ENCODE measurements at regions not wholly inside any gene's neighbourhood (a gene's known extent, or its start where the extent isn't known, plus 50 kb on each side); places are given as distances from the start of the nearest gene placed in this dataset.

GRCh38 chr3:25904206-25904605, 114.3 kb downstream of the OXSM start:
- no peak overlapping the region for H3K27ac ChIP-seq (ENCODE audit: insufficient read depth, low read depth, low read length)
- H3K4me3 ChIP-seq (replicated peaks in 1 of 3; ENCODE audit: insufficient read depth in 1 of 3, low read depth in 1 of 3, low read length in 3 of 3) = no peak overlapping the region
- no peak for TF ChIP-seq GATA2 (IDR thresholded peaks at IDR 0.05; ENCODE audit: insufficient read depth, insufficient read length, low read depth, low read length)
- no peak for TF ChIP-seq POLR2AphosphoS5 (IDR thresholded peaks at IDR 0.05; ENCODE audit: insufficient read depth, low read depth, low read length)
- DNase-seq (ENCODE audit: low read depth, low spot score) = no peak
- H3K79me2 ChIP-seq (ENCODE audit: control insufficient read depth, insufficient read depth, low read length) = no peaks in the 10 kb centered on the region
- H3K4me2 ChIP-seq (ENCODE audit: insufficient read depth, low read length) = no peak overlapping the region
- H3K36me3 ChIP-seq (ENCODE audit: control insufficient read depth in 2 of 2, extremely low read depth in 1 of 2, insufficient read depth in 2 of 2, low read length in 2 of 2) = no peaks in the 10 kb centered on the region
- H3K9ac ChIP-seq (replicated peaks; ENCODE audit: extremely low read depth, insufficient read depth, low read length) = no peak overlapping the region
- no peaks in the 10 kb centered on the region for H3K9me3 ChIP-seq (replicated peaks; ENCODE audit: control insufficient read depth, insufficient read depth, low read length)
- H4K20me1 ChIP-seq (replicated peaks; ENCODE audit: control insufficient read depth, extremely low read depth, insufficient read depth, low read length) = no peaks in the 10 kb centered on the region
- POLR2A ChIA-PET = no interaction called here
- no peaks in the 10 kb centered on the region for H3K27me3 ChIP-seq (ENCODE audit: control insufficient read depth in 2 of 2, insufficient read depth in 2 of 2, low read length in 2 of 2)
- BruUV-seq (replicated peaks) = no TSS peak
- no peak for FAIRE-seq
- CTCF ChIA-PET = no interaction called here
- no peak overlapping the region for H2AFZ ChIP-seq (ENCODE audit: low read depth, low read length)
- no peaks in the 10 kb centered on the region for H3K9me1 ChIP-seq (replicated peaks; ENCODE audit: control insufficient read depth, extremely low read depth, insufficient read depth, low read length)
- dilution Hi-C loops (cut with MboI; ENCODE audit: extremely low pct_ligation_motif_present, low sequenced_read_pairs) (no loop called here), intact Hi-C loops (cut with micrococcal nuclease) (no loop called here)
- no peaks in the 10 kb centered on the region for H3K4me1 ChIP-seq (ENCODE audit: control insufficient read depth, extremely low read depth, insufficient read depth, low read length)

GRCh38 chr3:25906132-25906906, 116.4 kb downstream of the OXSM start:
- intact Hi-C loops (cut with micrococcal nuclease) (no loop called here), dilution Hi-C loops (cut with MboI; ENCODE audit: extremely low pct_ligation_motif_present, low sequenced_read_pairs) (no loop called here)
- BruUV-seq (replicated peaks) = no TSS peak
- no peaks in the 10 kb centered on the region for H3K9me1 ChIP-seq (replicated peaks; ENCODE audit: control insufficient read depth, extremely low read depth, insufficient read depth, low read length)
- no peaks in the 10 kb centered on the region for H3K27me3 ChIP-seq (ENCODE audit: control insufficient read depth in 2 of 2, insufficient read depth in 2 of 2, low read length in 2 of 2)
- DNase-seq (ENCODE audit: low read depth, low spot score) (no peak), FAIRE-seq (no peak)
- no peak overlapping the region for H3K9ac ChIP-seq (replicated peaks; ENCODE audit: extremely low read depth, insufficient read depth, low read length)
- H3K27ac ChIP-seq (ENCODE audit: insufficient read depth, low read depth, low read length) = no peak overlapping the region
- no peak overlapping the region for H3K4me3 ChIP-seq (replicated peaks in 1 of 3; ENCODE audit: insufficient read depth in 1 of 3, low read depth in 1 of 3, low read length in 3 of 3)
- no peaks in the 10 kb centered on the region for H4K20me1 ChIP-seq (replicated peaks; ENCODE audit: control insufficient read depth, extremely low read depth, insufficient read depth, low read length)
- no peak overlapping the region for H3K4me2 ChIP-seq (ENCODE audit: insufficient read depth, low read length)
- ChIA-PET POLR2A (no interaction called here), CTCF (no interaction called here)
- no peaks in the 10 kb centered on the region for H3K4me1 ChIP-seq (ENCODE audit: control insufficient read depth, extremely low read depth, insufficient read depth, low read length)
- H3K36me3 ChIP-seq (ENCODE audit: control insufficient read depth in 2 of 2, extremely low read depth in 1 of 2, insufficient read depth in 2 of 2, low read length in 2 of 2) = no peaks in the 10 kb centered on the region
- no peaks in the 10 kb centered on the region for H3K79me2 ChIP-seq (ENCODE audit: control insufficient read depth, insufficient read depth, low read length)
- no peak overlapping the region for H2AFZ ChIP-seq (ENCODE audit: low read depth, low read length)
- TF ChIP-seq POLR2A (IDR thresholded peaks at IDR 0.05; ENCODE audit: low read depth, low read length) (no peak), FOS (IDR thresholded peaks at IDR 0.05; ENCODE audit: borderline replicate concordance, insufficient read depth, low read length) (no peak), EZH2 (IDR thresholded peaks at IDR 0.05; ENCODE audit: borderline replicate concordance, low read depth, low read length, severe bottlenecking) (no peak), MYC (IDR thresholded peaks at IDR 0.05; ENCODE audit: low read depth, low read length) (no peak), GATA2 (IDR thresholded peaks at IDR 0.05; ENCODE audit: insufficient read depth, insufficient read length, low read depth, low read length) (no peak)
- no peaks in the 10 kb centered on the region for H3K9me3 ChIP-seq (replicated peaks; ENCODE audit: control insufficient read depth, insufficient read depth, low read length)

All from endothelial cell of umbilical vein (primary cell).